HUES48 (cell line): ENCODE measurements at regions not wholly inside any gene's neighbourhood (a gene's known extent, or its start where the extent isn't known, plus 50 kb on each side); places are given as distances from the start of the nearest gene placed in this dataset.

ENCODE experiments used
- H3K27ac ChIP-seq: one replicate; pipeline ENCODE4 v1.7.0; 2013; ENCODE audit warnings: low read depth, low read length, inconsistent platforms
- H3K27me3 ChIP-seq: 2 replicates; pipeline ENCODE4 v1.6.1; 2013; ENCODE audit warnings: mild to moderate bottlenecking, low read length; ENCODE audit not compliant: control insufficient read depth, insufficient read depth
- H3K36me3 ChIP-seq: 2 replicates; pipeline ENCODE4 v1.6.1; 2013; ENCODE audit warnings: low read length; ENCODE audit not compliant: control insufficient read depth, insufficient read depth
- H3K4me1 ChIP-seq: 2 replicates; pipeline ENCODE4 v1.6.1; 2013; ENCODE audit warnings: mild to moderate bottlenecking, low read length; ENCODE audit not compliant: control insufficient read depth, insufficient read depth
- H3K4me3 ChIP-seq: 2 replicates; pipeline ENCODE4 v1.5.1; 2013; ENCODE audit warnings: mild to moderate bottlenecking, low read depth, low read length
- H3K9ac ChIP-seq: 2 replicates; pipeline ENCODE4 v1.6.1; 2013; ENCODE audit warnings: mild to moderate bottlenecking, low read depth, low read length, moderate library complexity
- H3K9me3 ChIP-seq: 2 replicates; pipeline ENCODE4 v1.6.1; 2013; ENCODE audit warnings: low read length; ENCODE audit not compliant: control insufficient read depth, insufficient read depth

- no peaks in the 10 kb centered on the region for H3K27me3 ChIP-seq
- no peak overlapping the region for H3K9ac ChIP-seq
- H3K27ac ChIP-seq = no peak overlapping the region
- H3K4me1 ChIP-seq = peaks cover 4% of the 10 kb centered on the region; the same call in 1 of the 2 replicates
- H3K9me3 ChIP-seq = no peaks in the 10 kb centered on the region
- H3K36me3 ChIP-seq = no peaks in the 10 kb centered on the region
- no peak overlapping the region for H3K4me3 ChIP-seq
Observed at GRCh38 chr2:76296438-76296837, 585.7 kb upstream of the GCFC2 start.

DNA sequence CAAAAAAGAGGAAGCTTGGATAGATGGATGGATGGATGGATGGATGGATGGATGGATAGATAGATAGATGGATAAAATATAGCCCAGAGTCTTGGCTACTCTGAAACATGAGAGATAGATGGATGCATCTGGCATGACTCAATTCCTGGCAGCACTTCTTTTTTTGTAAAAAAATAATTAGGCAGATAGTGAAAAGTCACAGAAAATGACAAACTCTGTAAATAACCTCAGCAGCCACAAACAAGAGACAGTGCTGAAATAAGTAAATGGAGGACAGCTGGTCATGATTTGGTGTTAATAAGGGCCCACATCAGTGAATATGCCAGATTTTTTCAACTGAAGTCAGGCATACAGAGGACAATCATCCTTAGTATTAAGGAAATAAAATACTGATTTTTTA lies 585.0 kb upstream of the GCFC2 start:
- H3K9me3 ChIP-seq = no peaks in the 10 kb centered on the region
- H3K9ac ChIP-seq = no peak overlapping the region
- H3K27me3 ChIP-seq = no peaks in the 10 kb centered on the region
- H3K4me1 ChIP-seq = peaks cover 4% of the 10 kb centered on the region; the same call in 1 of the 2 replicates
- no peak overlapping the region for H3K4me3 ChIP-seq
- H3K27ac ChIP-seq = no peak overlapping the region
- no peaks in the 10 kb centered on the region for H3K36me3 ChIP-seq

DNA sequence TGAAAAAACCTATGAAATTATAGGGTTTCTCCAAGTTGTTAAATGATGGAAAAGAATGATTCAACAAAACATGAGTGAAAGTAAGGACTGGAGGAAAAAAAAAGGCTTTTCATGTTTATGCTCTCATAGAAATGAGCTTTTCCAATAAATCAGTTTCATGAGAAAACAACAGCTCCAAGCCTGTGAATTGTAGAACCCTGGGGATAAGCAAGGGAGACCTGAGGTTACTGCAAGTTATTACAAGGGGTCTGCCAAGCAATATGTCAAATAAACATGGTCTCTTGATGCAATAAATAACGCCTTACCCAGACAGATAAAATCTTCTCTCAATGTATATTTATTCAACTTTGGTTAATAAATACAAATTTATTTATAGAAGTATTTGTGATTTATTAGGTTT lies 577.9 kb upstream of the GCFC2 start:
- no peak overlapping the region for H3K4me3 ChIP-seq
- no peaks in the 10 kb centered on the region for H3K4me1 ChIP-seq
- H3K27me3 ChIP-seq = no peaks in the 10 kb centered on the region
- H3K27ac ChIP-seq = no peak overlapping the region
- no peaks in the 10 kb centered on the region for H3K36me3 ChIP-seq
- no peak overlapping the region for H3K9ac ChIP-seq
- no peaks in the 10 kb centered on the region for H3K9me3 ChIP-seq

- H3K27me3 ChIP-seq = no peaks in the 10 kb centered on the region
- no peaks in the 10 kb centered on the region for H3K4me1 ChIP-seq
- no peak overlapping the region for H3K9ac ChIP-seq
- H3K4me3 ChIP-seq = no peak overlapping the region
- H3K9me3 ChIP-seq = no peaks in the 10 kb centered on the region
- no peak overlapping the region for H3K27ac ChIP-seq
- no peaks in the 10 kb centered on the region for H3K36me3 ChIP-seq
Observed at GRCh38 chr2:76288146-76288545, 577.4 kb upstream of the GCFC2 start.

- no peak overlapping the region for H3K4me3 ChIP-seq
- H3K9ac ChIP-seq = no peak overlapping the region
- H3K4me1 ChIP-seq = no peaks in the 10 kb centered on the region
- no peaks in the 10 kb centered on the region for H3K36me3 ChIP-seq
- H3K9me3 ChIP-seq = no peaks in the 10 kb centered on the region
- H3K27ac ChIP-seq = no peak overlapping the region
- no peaks in the 10 kb centered on the region for H3K27me3 ChIP-seq
Observed at GRCh38 chr2:76283350-76283749, 572.6 kb upstream of the GCFC2 start.

DNA sequence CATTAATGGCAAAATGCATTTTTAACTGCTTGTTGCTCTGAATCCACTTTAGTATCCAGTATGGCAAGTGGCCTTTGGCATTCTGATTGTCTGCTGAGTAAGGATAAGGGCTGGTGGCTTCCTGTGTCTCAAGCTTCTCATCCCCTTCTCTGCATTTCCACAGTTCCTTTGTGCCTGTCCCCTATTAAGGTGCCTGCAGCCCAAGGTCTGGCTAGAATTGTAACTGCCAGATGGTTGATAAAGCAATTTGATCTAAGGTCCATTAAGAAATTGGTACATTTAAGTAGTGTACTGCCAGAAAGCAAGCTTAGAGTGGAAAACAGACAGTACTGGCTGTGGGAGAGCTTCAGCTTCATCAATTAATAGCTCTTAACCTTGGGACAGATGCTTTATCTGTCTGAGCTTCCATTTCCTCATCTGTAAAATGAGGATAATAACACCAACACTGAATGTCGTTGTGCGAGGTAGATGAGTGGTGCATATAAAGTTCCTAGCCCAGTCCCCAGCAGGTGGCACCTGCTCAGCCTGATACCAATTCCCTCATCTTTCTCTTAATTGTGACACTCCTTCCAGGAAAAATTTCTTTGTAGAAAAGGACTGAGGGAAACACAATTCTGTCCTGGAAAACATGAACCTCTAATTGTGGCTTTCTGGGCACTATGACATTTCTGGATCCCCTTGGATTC lies 570.6 kb upstream of the GCFC2 start:
- Histone ChIP-seq H3K9ac (no peak overlapping the region), H3K36me3 (no peaks in the 10 kb centered on the region), H3K27ac (no peak overlapping the region), H3K4me1 (no peaks in the 10 kb centered on the region), H3K4me3 (no peak overlapping the region), H3K27me3 (no peaks in the 10 kb centered on the region), H3K9me3 (no peaks in the 10 kb centered on the region)

DNA sequence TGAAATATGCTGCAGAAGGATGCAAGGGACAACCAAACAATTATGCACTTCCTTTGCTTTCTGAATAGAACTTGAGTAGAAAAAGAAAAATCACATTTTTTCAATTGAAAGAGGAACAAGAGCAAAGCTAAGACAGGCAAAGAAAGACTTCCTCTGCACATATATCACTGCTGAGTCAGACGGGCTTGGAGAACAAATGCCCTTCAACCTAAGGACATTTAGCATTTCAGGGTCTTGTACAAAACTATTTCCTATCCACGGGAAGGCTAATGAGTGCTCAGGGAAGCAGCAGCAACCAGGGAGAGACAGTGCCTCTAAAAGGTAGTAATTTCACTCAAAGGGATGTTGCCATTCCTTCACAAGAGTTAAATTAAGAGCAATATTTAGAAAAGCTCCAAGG lies 570.0 kb upstream of the GCFC2 start:
- H3K9me3 ChIP-seq = no peaks in the 10 kb centered on the region
- H3K4me1 ChIP-seq = no peaks in the 10 kb centered on the region
- no peak overlapping the region for H3K4me3 ChIP-seq
- no peaks in the 10 kb centered on the region for H3K27me3 ChIP-seq
- H3K9ac ChIP-seq = no peak overlapping the region
- no peaks in the 10 kb centered on the region for H3K36me3 ChIP-seq
- no peak overlapping the region for H3K27ac ChIP-seq

DNA sequence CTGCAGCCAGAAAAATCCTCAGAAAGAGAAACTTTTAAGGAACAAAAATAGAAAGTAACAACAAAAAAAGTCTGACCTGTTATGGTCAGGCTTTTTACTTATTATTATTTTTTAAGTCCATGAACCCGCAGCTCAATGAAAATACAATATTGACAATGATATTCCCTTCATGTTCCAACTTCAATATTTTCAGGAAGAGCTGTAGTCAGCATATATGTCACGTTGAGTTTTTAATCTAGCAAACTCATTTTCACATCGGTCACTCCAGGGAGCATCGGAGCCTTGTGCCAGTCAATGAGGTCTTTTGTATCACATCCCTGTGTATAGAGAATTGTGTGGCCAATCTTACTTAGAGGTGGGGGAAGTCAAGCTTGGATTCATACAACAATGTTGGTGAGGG lies 568.4 kb upstream of the GCFC2 start:
- Histone ChIP-seq H3K4me1 (no peaks in the 10 kb centered on the region), H3K27ac (no peak overlapping the region), H3K9ac (no peak overlapping the region), H3K36me3 (no peaks in the 10 kb centered on the region), H3K4me3 (no peak overlapping the region), H3K9me3 (no peaks in the 10 kb centered on the region), H3K27me3 (no peaks in the 10 kb centered on the region)

DNA sequence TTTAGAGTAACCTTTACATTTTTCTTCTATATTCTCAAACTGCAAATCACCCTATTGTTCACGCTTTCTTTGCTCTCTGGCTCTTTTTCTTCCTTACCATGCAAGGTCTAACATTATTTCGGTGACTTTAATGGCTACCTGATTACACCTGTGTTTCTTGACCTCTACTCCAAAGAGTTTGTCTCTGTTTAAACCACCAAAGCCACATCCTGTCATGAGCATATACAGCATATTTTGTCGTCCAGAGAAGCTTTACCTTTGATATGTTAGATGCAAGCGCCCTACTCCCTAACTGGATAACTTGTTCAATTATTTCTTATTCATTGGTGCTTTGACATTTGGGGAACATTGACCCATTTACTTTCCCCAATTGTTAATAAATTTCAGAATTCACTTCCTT lies 565.1 kb upstream of the GCFC2 start:
- H3K27me3 ChIP-seq = no peaks in the 10 kb centered on the region
- H3K9me3 ChIP-seq = no peaks in the 10 kb centered on the region
- no peaks in the 10 kb centered on the region for H3K4me1 ChIP-seq
- H3K9ac ChIP-seq = no peak overlapping the region
- no peak overlapping the region for H3K4me3 ChIP-seq
- no peaks in the 10 kb centered on the region for H3K36me3 ChIP-seq
- no peak overlapping the region for H3K27ac ChIP-seq

GRCh38 chr2:76274676-76275075 lies 564.0 kb upstream of the GCFC2 start:
- Histone ChIP-seq H3K36me3 (no peaks in the 10 kb centered on the region), H3K4me1 (no peaks in the 10 kb centered on the region), H3K4me3 (no peak overlapping the region), H3K27ac (no peak overlapping the region), H3K9me3 (no peaks in the 10 kb centered on the region), H3K27me3 (no peaks in the 10 kb centered on the region), H3K9ac (no peak overlapping the region)

GRCh38 chr2:76274160-76274559 lies 563.4 kb upstream of the GCFC2 start:
- H3K36me3 ChIP-seq = no peaks in the 10 kb centered on the region
- H3K9ac ChIP-seq = no peak overlapping the region
- H3K4me3 ChIP-seq = no peak overlapping the region
- no peaks in the 10 kb centered on the region for H3K9me3 ChIP-seq
- H3K27ac ChIP-seq = no peak overlapping the region
- H3K27me3 ChIP-seq = no peaks in the 10 kb centered on the region
- H3K4me1 ChIP-seq = no peaks in the 10 kb centered on the region
